Breast epithelium (tissue), 4 donors: ENCODE measurements at regions not wholly inside any gene's neighbourhood (a gene's known extent, or its start where the extent isn't known, plus 50 kb on each side); places are given as distances from the start of the nearest gene placed in this dataset.

Experiments
- DNase-seq, 2 donors: peaks; one replicate each; pipeline ENCODE4 v3.0.0-alpha.2; 2019; ENCODE audit warnings: low spot score in 2 of 2
- H3K27ac ChIP-seq, 2 donors: fragments of 200-600 bp; sonication (generic) in 1 of 2; one replicate each; pipeline ENCODE4 v1.5.1; 2016 to 2019; ENCODE audit warnings: mild to moderate bottlenecking in 1 of 2
- H3K27me3 ChIP-seq, 2 donors: fragments of 200-600 bp; sonication (generic) in 1 of 2; one replicate each; pipeline versions ENCODE4 v1.5.1 to v1.6.0; 2017 to 2019; ENCODE audit warnings: control low read depth in 1 of 2, mild to moderate bottlenecking in 1 of 2
- H3K36me3 ChIP-seq: fragments of 200-600 bp; one replicate; pipeline ENCODE4 v1.5.1; 2019
- H3K4me1 ChIP-seq, 2 donors: fragments of 200-600 bp; sonication (generic); one replicate each; pipeline ENCODE4 v1.5.1; 2016 to 2019; ENCODE audit warnings: control low read depth in 1 of 2
- H3K4me3 ChIP-seq, 3 donors: fragments of 200-600 bp; sonication (generic); 1 replicate in 2 of 3; 2 replicates in 1 of 3; pipeline ENCODE4 v1.5.1; 2016 to 2019; ENCODE audit warnings: mild to moderate bottlenecking in 3 of 3, moderate library complexity in 2 of 3
- H3K9me3 ChIP-seq, 2 donors: fragments of 200-600 bp; sonication (generic) in 1 of 2; one replicate each; pipeline ENCODE4 v1.5.1; 2016 to 2019; ENCODE audit warnings: control low read depth in 1 of 2
- POLR2A ChIP-seq: fragments of 450-650 bp; IDR thresholded peaks from one replicate; pipeline ENCODE4 v1.6.1; 2016; ENCODE audit warnings: antibody characterized with exemption, mild to moderate bottlenecking, moderate library complexity
- POLR2AphosphoS5 ChIP-seq, 3 donors: sonication (generic); formaldehyde crosslinking; IDR thresholded peaks; one replicate each; pipeline ENCODE4 v1.6.1; 2017; ENCODE audit warnings: antibody characterized with exemption in 3 of 3
- intact Hi-C: fragments of 100-400 bp; cut with DNase I; formaldehyde crosslinking; loops from one replicate; pipeline ENCODE4 v1.15.1; 2023; ENCODE audit warnings: low total_unique reads
- TF ChIP-seq, protein P1 (sequence below), 3 donors: fragments of 450-650 bp; IDR thresholded peaks; one replicate each; pipeline ENCODE4 v1.5.1; 2016 to 2017; ENCODE audit warnings: antibody characterized with exemption in 3 of 3, mild to moderate bottlenecking in 3 of 3, moderate library complexity in 3 of 3

DNA sequence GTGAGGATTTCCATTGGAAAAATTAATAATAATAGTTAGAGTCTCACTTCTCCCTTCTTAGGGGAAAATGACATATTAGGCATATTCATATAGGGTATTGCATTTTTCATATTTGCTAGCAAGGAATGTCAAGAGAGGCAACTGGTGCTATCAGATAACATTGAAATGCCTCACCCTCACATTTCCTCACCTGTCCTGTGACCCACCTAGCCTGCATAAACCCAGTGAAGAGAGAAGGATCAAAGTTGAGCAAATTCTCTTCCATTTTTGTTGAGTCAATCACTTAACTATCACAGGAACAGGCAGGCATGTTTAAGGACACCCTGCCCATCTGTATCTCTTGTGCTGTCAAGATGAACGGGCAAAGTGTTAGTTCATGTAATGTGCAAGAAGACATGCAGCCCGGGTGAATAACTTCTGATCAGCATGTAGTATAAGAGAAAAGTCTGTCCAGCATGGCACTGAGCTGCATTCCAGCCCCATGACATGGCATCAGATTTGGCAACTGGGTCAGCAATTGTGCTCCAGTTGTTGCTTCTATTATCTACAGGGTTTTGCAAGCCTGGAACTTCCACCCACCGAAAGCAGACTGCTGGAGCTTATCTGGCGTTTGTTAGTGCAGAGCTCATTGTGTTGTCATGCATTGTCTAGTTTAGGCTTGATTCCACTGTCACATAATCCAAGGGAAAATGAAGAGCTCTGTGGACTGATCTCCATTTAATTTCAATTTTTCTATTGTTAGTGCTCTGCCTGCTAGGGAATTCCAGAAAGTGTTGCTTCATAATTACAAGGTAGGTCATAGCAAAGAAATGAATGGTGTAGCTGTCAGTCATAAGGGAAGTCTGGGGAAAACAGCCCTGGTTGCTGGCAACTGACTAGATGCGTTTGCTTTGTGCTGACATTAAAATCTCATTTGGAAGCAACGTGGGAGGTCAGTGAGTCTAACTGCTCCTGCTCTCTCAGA is 138.4 kb upstream of the TNFAIP3 start:
- no peak for TF ChIP-seq POLR2A
- TF ChIP-seq, protein P1, sequence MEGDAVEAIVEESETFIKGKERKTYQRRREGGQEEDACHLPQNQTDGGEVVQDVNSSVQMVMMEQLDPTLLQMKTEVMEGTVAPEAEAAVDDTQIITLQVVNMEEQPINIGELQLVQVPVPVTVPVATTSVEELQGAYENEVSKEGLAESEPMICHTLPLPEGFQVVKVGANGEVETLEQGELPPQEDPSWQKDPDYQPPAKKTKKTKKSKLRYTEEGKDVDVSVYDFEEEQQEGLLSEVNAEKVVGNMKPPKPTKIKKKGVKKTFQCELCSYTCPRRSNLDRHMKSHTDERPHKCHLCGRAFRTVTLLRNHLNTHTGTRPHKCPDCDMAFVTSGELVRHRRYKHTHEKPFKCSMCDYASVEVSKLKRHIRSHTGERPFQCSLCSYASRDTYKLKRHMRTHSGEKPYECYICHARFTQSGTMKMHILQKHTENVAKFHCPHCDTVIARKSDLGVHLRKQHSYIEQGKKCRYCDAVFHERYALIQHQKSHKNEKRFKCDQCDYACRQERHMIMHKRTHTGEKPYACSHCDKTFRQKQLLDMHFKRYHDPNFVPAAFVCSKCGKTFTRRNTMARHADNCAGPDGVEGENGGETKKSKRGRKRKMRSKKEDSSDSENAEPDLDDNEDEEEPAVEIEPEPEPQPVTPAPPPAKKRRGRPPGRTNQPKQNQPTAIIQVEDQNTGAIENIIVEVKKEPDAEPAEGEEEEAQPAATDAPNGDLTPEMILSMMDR (IDR thresholded peaks at IDR 0.05): no peak
- no peak for TF ChIP-seq POLR2AphosphoS5 (IDR thresholded peaks at IDR 0.05)
- H3K36me3 ChIP-seq: no peaks in the 10 kb centered on the region
- H3K4me3 ChIP-seq: no peak overlapping the region
- no peaks in the 10 kb centered on the region for H3K27me3 ChIP-seq
- H3K9me3 ChIP-seq: no peaks in the 10 kb centered on the region
- intact Hi-C loops: no loop called here
- DNase-seq: peak in 1 of 2 donors; percentile 38
- no peak overlapping the region for H3K27ac ChIP-seq
- no peaks in the 10 kb centered on the region for H3K4me1 ChIP-seq

DNA sequence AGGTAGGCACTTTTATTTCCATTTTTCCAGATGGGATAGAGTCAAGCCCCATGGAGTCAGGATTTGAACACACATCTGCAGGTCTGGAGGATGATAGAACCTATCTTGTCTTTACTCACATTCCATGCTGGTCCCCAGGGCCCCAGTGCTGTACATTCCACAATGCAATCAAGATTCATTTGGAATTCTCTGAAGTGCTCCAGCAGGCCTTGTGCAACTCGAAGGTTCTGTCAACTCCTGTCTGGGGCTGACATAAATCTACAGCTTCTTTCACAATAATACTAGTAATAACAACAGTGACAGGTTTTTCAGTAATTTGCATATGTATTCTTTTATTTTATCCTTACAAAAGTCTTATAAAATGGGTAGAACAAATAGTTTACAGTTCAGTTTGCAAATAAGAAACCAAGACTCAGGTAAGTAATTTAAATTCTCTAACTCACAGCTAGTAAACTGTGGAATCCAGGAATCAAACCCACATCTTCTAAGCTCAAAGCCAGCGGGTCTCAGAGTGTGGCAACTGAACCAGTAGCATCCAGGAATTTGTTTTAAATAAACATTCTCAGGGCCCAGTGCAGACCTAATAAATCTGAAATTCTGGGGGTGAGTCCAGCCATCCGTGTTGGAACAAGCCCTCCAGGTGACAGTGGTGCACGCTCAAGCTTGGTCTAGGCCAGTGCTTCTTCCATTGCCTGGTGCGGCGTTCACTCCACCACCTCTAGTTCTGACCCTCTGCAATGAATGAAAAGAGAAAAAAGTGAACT is 137.0 kb upstream of the TNFAIP3 start:
- H3K27me3 ChIP-seq: no peaks in the 10 kb centered on the region
- no peak for DNase-seq
- no peak overlapping the region for H3K4me3 ChIP-seq
- H3K27ac ChIP-seq: no peak overlapping the region
- H3K36me3 ChIP-seq: no peaks in the 10 kb centered on the region
- H3K4me1 ChIP-seq: no peaks in the 10 kb centered on the region
- no peaks in the 10 kb centered on the region for H3K9me3 ChIP-seq
- intact Hi-C loops: no loop called here
- TF ChIP-seq POLR2A: no peak
- TF ChIP-seq POLR2AphosphoS5 (IDR thresholded peaks at IDR 0.05): no peak
- TF ChIP-seq, protein P1 (IDR thresholded peaks at IDR 0.05): no peak

DNA sequence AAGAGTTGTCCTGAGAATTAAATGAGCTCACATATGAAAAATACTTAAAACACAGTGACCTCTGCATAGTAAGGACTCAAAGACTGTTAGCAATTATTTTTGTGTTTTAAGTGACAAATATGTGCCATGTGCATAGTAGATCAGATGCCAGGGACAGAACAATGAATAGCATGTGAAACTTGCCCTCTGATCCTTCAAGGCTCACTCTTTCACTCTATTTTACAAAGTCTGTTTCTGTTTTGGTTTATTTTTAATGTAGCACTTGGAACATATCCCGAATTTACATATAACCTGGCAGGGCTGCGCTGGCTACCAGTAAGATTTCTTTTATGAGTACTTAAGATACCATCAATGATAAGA is 135.5 kb upstream of the TNFAIP3 start:
- Histone ChIP-seq H3K9me3 (no peaks in the 10 kb centered on the region), H3K27me3 (no peaks in the 10 kb centered on the region), H3K4me1 (no peaks in the 10 kb centered on the region), H3K27ac (no peak overlapping the region), H3K4me3 (no peak overlapping the region), H3K36me3 (no peaks in the 10 kb centered on the region)
- no peak for DNase-seq
- TF ChIP-seq POLR2A: no peak
- no peak for TF ChIP-seq POLR2AphosphoS5 (IDR thresholded peaks at IDR 0.05)
- TF ChIP-seq, protein P1 (IDR thresholded peaks at IDR 0.05): no peak
- intact Hi-C loops: no loop called here

DNA sequence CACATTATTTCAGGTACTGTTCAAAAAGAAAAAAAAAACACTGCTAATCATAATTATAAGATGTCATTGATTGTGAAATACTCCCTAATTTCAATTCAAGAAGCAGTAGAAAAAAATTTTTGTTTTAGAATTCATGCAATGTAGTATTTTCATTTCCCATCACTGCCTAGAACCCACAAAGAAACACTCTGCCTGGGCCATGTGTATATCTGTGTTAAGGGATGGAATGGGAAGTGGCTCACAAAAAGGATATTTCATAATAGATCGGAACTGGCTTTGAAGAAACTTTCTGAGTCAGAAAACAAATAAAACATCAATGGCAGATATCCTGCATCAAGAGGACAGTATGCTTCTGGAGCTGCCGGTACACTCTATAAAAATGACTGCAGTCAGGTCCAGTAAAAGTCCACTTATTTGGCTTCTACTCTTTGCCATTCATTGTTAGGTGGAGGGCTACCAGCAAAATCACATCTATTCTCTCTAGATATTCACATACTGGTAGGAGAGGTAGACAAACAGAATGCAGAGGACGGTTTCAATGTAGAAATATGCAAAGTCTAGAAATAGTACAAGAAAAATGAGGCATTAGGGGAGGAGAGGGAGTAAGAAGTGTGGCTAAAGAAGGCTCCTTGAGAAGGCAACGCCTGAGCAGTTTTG is 135.0 kb upstream of the TNFAIP3 start:
- Histone ChIP-seq H3K9me3 (no peaks in the 10 kb centered on the region), H3K36me3 (no peaks in the 10 kb centered on the region), H3K4me1 (no peaks in the 10 kb centered on the region), H3K27ac (no peak overlapping the region), H3K4me3 (no peak overlapping the region), H3K27me3 (no peaks in the 10 kb centered on the region)
- intact Hi-C loops: no loop called here
- TF ChIP-seq POLR2A: no peak
- no peak for TF ChIP-seq POLR2AphosphoS5 (IDR thresholded peaks at IDR 0.05)
- TF ChIP-seq, protein P1 (IDR thresholded peaks at IDR 0.05): no peak
- DNase-seq: no peak
